ENCODE measurements at regions not wholly inside any gene's neighbourhood (a gene's known extent, or its start where the extent isn't known, plus 50 kb on each side); places are given as distances from the start of the nearest gene placed in this dataset.

- Histone ChIP-seq H3K4me3 (ENCODE audit: low read depth, low read length) (no peak overlapping the region), H3K36me3 (replicated peaks) (no peaks in the 10 kb centered on the region), H3K27me3 (replicated peaks) (no peaks in the 10 kb centered on the region), H3K27ac (no peak overlapping the region)
- no peak for TF ChIP-seq CTCF (IDR thresholded peaks at IDR 0.05; ENCODE audit: low read depth, low read length, missing control alignments)
- in situ Hi-C loops (cut with HindIII; ENCODE audit: low pct_ligation_motif_present, low sequenced_read_pairs): no loop called here
- peak; percentile 29 for DNase-seq
These were observed 384.8 kb upstream of the TGFBR2 start for GRCh38 chr3:30221619-30222018.

- Histone ChIP-seq H3K27me3 (replicated peaks) (no peaks in the 10 kb centered on the region), H3K4me3 (ENCODE audit: low read depth, low read length) (no peak overlapping the region), H3K36me3 (replicated peaks) (no peaks in the 10 kb centered on the region), H3K27ac (no peak overlapping the region)
- no peak for TF ChIP-seq CTCF (IDR thresholded peaks at IDR 0.05; ENCODE audit: low read depth, low read length, missing control alignments)
- peak; percentile 35 for DNase-seq
- in situ Hi-C loops (cut with HindIII; ENCODE audit: low pct_ligation_motif_present, low sequenced_read_pairs): no loop called here
These were observed 384.0 kb upstream of the TGFBR2 start for GRCh38 chr3:30222441-30222840.

GRCh38 chr3:30225021-30225420 lies 381.4 kb upstream of the TGFBR2 start:
- in situ Hi-C loops (cut with HindIII; ENCODE audit: low pct_ligation_motif_present, low sequenced_read_pairs): no loop called here
- no peak overlapping the region for H3K4me3 ChIP-seq (ENCODE audit: low read depth, low read length)
- no peak for TF ChIP-seq CTCF (IDR thresholded peaks at IDR 0.05; ENCODE audit: low read depth, low read length, missing control alignments)
- no peaks in the 10 kb centered on the region for H3K27me3 ChIP-seq (replicated peaks)
- H3K27ac ChIP-seq: no peak overlapping the region
- no peak for DNase-seq
- H3K36me3 ChIP-seq (replicated peaks): no peaks in the 10 kb centered on the region

- no peak for TF ChIP-seq CTCF (IDR thresholded peaks at IDR 0.05; ENCODE audit: low read depth, low read length, missing control alignments)
These were observed 379.7 kb upstream of the TGFBR2 start for GRCh38 chr3:30226601-30227151.

GRCh38 chr3:30227571-30228301 lies 378.7 kb upstream of the TGFBR2 start:
- no peak overlapping the region for H3K4me3 ChIP-seq (ENCODE audit: low read depth, low read length)
- no peaks in the 10 kb centered on the region for H3K36me3 ChIP-seq (replicated peaks)
- in situ Hi-C loops (cut with HindIII; ENCODE audit: low pct_ligation_motif_present, low sequenced_read_pairs): no loop called here
- peak; percentile 71 for DNase-seq
- peak overlapping the region; percentile 71 for H3K27ac ChIP-seq
- TF ChIP-seq CTCF (IDR thresholded peaks at IDR 0.05; ENCODE audit: low read depth, low read length, missing control alignments): no peak
- H3K27me3 ChIP-seq (replicated peaks): no peaks in the 10 kb centered on the region

More at GRCh38 chr3:30226601-30227151, 379.7 kb upstream of the TGFBR2 start:
- H3K27ac ChIP-seq: peak overlapping the region; percentile 71
- no peaks in the 10 kb centered on the region for H3K36me3 ChIP-seq (replicated peaks)
- no peak overlapping the region for H3K4me3 ChIP-seq (ENCODE audit: low read depth, low read length)
- in situ Hi-C loops (cut with HindIII; ENCODE audit: low pct_ligation_motif_present, low sequenced_read_pairs): no loop called here
- no peak for DNase-seq
- H3K27me3 ChIP-seq (replicated peaks): no peaks in the 10 kb centered on the region

- Histone ChIP-seq H3K27ac (peak overlapping the region; percentile 61), H3K4me3 (ENCODE audit: low read depth, low read length) (no peak overlapping the region), H3K36me3 (replicated peaks) (no peaks in the 10 kb centered on the region), H3K27me3 (replicated peaks) (no peaks in the 10 kb centered on the region)
- in situ Hi-C loops (cut with HindIII; ENCODE audit: low pct_ligation_motif_present, low sequenced_read_pairs): no loop called here
- no peak for TF ChIP-seq CTCF (IDR thresholded peaks at IDR 0.05; ENCODE audit: low read depth, low read length, missing control alignments)
- no peak for DNase-seq
These were observed 378.1 kb upstream of the TGFBR2 start for GRCh38 chr3:30228302-30228631.
